ENCODE measurements at regions not wholly inside any gene's neighbourhood (a gene's known extent, or its start where the extent isn't known, plus 50 kb on each side); places are given as distances from the start of the nearest gene placed in this dataset.

- Mint-ChIP-seq H3K9me3 (no peaks in the 10 kb centered on the region), H3K4me1 (no peaks in the 10 kb centered on the region), H3K36me3 (ENCODE audit: low read depth) (no peaks in the 10 kb centered on the region), H3K27me3 (ENCODE audit: insufficient read depth, low read depth, poor library complexity) (no peaks in the 10 kb centered on the region), H3K27ac (no peak overlapping the region), H3K4me3 (no peak overlapping the region)
- DNase-seq (ENCODE audit: low spot score) (peak; percentile 10), ATAC-seq (peak; percentile 43; the same call in 2 of the 3 replicates)
- Histone ChIP-seq H4K20me1 (replicated peaks; ENCODE audit: insufficient read depth) (no peaks in the 10 kb centered on the region), H3K4me2 (no peak overlapping the region), H3K27me3 (ENCODE audit: insufficient read depth) (no peaks in the 10 kb centered on the region), H3K4me1 (ENCODE audit: insufficient read depth) (no peaks in the 10 kb centered on the region), H3K27ac (ENCODE audit: low read depth) (no peak overlapping the region), H3F3A (replicated peaks; ENCODE audit: low read depth) (no peaks in the 10 kb centered on the region), H3K9me2 (ENCODE audit: insufficient read depth) (no peaks in the 10 kb centered on the region), H2AFZ (peak overlapping the region; percentile 29), H3K79me2 (replicated peaks; ENCODE audit: insufficient read depth) (no peaks in the 10 kb centered on the region), H3K4me3 (no peak overlapping the region), H3K36me3 (ENCODE audit: insufficient read depth) (no peaks in the 10 kb centered on the region)
- TF ChIP-seq ZNF331 (CRISPR knock-in tag; IDR thresholded peaks at IDR 0.05; ENCODE audit: low read depth) (no peak), ETS1 (IDR thresholded peaks at IDR 0.05) (no peak), POLR2AphosphoS5 (IDR thresholded peaks at IDR 0.05; ENCODE audit: low read depth) (no peak), CTCF (conservative IDR thresholded peaks at IDR 0.05; ENCODE audit: low read depth in 2 of 2) (no peak)
These were observed 68.0 kb upstream of the NETO1 start for GRCh38 chr18:72935744-72936143.

- ATAC-seq (no peak), DNase-seq (ENCODE audit: low spot score) (no peak)
- Histone ChIP-seq H3K27me3 (ENCODE audit: insufficient read depth) (no peaks in the 10 kb centered on the region), H3K36me3 (ENCODE audit: insufficient read depth) (no peaks in the 10 kb centered on the region; the same call in 1 of the 2 replicates), H3K79me2 (replicated peaks; ENCODE audit: insufficient read depth) (no peaks in the 10 kb centered on the region), H3K4me3 (no peak overlapping the region), H3K4me1 (ENCODE audit: insufficient read depth) (no peaks in the 10 kb centered on the region), H4K20me1 (replicated peaks; ENCODE audit: insufficient read depth) (no peaks in the 10 kb centered on the region), H3F3A (replicated peaks; ENCODE audit: low read depth) (no peaks in the 10 kb centered on the region), H2AFZ (no peak overlapping the region), H3K4me2 (no peak overlapping the region), H3K27ac (ENCODE audit: low read depth) (no peak overlapping the region), H3K9me2 (ENCODE audit: insufficient read depth) (peaks cover 21% of the 10 kb centered on the region)
- Mint-ChIP-seq H3K27me3 (ENCODE audit: insufficient read depth, low read depth, poor library complexity) (peaks cover 4% of the 10 kb centered on the region), H3K4me1 (peaks cover 11% of the 10 kb centered on the region), H3K9me3 (peaks cover 26% of the 10 kb centered on the region), H3K27ac (no peak overlapping the region), H3K36me3 (ENCODE audit: low read depth) (peaks cover 14% of the 10 kb centered on the region), H3K4me3 (no peak overlapping the region)
- no peak for TF ChIP-seq STAT1 (IDR thresholded peaks at IDR 0.05; ENCODE audit: unreplicated experiment)
- no peak for TF ChIP-seq ZNF462 (CRISPR knock-in tag; IDR thresholded peaks at IDR 0.05)
- no peak for TF ChIP-seq EZH2phosphoT487 (IDR thresholded peaks at IDR 0.05; ENCODE audit: unreplicated experiment)
- TF ChIP-seq CREB1 (CRISPR knock-in tag; IDR thresholded peaks at IDR 0.05; ENCODE audit: low read depth) = no peak
- no peak for TF ChIP-seq NANOG (IDR thresholded peaks at IDR 0.05; ENCODE audit: borderline replicate concordance)
- TF ChIP-seq CTCF (conservative IDR thresholded peaks at IDR 0.05; ENCODE audit: low read depth in 2 of 2) = no peak
- TF ChIP-seq ZNF114 (CRISPR knock-in tag; IDR thresholded peaks at IDR 0.05) = no peak
These were observed 55.1 kb upstream of the NETO1 start for GRCh38 chr18:72922895-72923294.

Data from GM23338 (cell line).